ENCODE measurements at regions not wholly inside any gene's neighbourhood (a gene's known extent, or its start where the extent isn't known, plus 50 kb on each side); places are given as distances from the start of the nearest gene placed in this dataset.

- H3K4me1 ChIP-seq (ENCODE audit: control insufficient read depth in 3 of 3, insufficient read depth in 3 of 3, low read length in 3 of 3), result no peaks in the 10 kb centered on the region
- H3K9ac ChIP-seq (ENCODE audit: low read depth in 1 of 3, low read length in 3 of 3), result no peak overlapping the region
- no peak overlapping the region for H3K27ac ChIP-seq (ENCODE audit: low read depth, low read length)
- H3K9me3 ChIP-seq (ENCODE audit: control insufficient read depth in 3 of 3, low read length in 3 of 3), result no peaks in the 10 kb centered on the region
- no peaks in the 10 kb centered on the region for H3K27me3 ChIP-seq (ENCODE audit: control insufficient read depth in 3 of 3, insufficient read depth in 3 of 3, low read length in 3 of 3)
- no peak overlapping the region for H3K4me3 ChIP-seq (ENCODE audit: low read length in 3 of 3)
- no peaks in the 10 kb centered on the region for H3K36me3 ChIP-seq (ENCODE audit: control insufficient read depth in 3 of 3, insufficient read depth in 3 of 3, low read length in 3 of 3)
Measured at GRCh38 chr6:47153404-47153755, 111.2 kb upstream of the ADGRF1 start.

DNA sequence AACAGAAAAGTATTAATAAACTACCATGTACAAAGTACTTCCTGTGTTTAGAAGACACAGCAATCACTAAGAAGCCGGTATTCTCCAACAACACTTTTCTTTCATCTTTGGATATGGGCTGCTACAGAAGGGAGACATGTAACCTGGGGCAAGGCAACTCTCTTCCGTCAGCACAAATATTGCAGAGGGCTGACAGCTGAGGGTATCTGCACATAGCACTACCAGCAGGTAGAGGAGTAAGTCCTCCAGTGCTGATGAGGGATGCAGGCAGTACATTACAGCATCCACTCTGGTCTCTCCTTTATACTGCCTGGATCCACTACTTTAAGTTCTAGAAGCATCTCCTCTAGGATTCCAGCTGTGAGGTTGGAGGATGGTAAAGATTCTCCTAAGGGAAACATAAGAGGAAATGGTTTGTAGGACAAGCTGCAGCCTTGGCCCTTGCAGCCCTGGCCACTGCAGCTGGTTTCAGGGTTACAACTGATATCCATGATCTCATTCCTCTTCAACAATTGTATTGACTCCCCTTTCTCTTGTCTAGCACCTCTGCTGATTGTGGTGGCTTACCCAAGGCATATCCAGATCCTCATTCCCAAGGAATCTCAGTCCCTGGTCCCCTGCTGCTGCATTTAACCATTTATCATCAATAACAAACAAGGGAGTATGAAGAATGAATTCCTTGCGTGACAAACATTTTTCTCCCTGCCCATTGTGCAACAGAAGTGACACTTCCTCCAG, 110.7 kb upstream of the ADGRF1 start:
- Histone ChIP-seq H3K27me3 (ENCODE audit: control insufficient read depth in 3 of 3, insufficient read depth in 3 of 3, low read length in 3 of 3) (no peaks in the 10 kb centered on the region), H3K27ac (ENCODE audit: low read depth, low read length) (no peak overlapping the region), H3K9me3 (ENCODE audit: control insufficient read depth in 3 of 3, low read length in 3 of 3) (no peaks in the 10 kb centered on the region), H3K4me3 (ENCODE audit: low read length in 3 of 3) (no peak overlapping the region), H3K9ac (ENCODE audit: low read depth in 1 of 3, low read length in 3 of 3) (no peak overlapping the region), H3K4me1 (ENCODE audit: control insufficient read depth in 3 of 3, insufficient read depth in 3 of 3, low read length in 3 of 3) (peaks cover 0 to under 1% (median 0%) of the 10 kb centered on the region in 3 donors), H3K36me3 (ENCODE audit: control insufficient read depth in 3 of 3, insufficient read depth in 3 of 3, low read length in 3 of 3) (no peaks in the 10 kb centered on the region)

GRCh38 chr6:47151232-47151898, 109.2 kb upstream of the ADGRF1 start:
- no peak overlapping the region for H3K9ac ChIP-seq (ENCODE audit: low read depth in 1 of 3, low read length in 3 of 3)
- no peaks in the 10 kb centered on the region for H3K9me3 ChIP-seq (ENCODE audit: control insufficient read depth in 3 of 3, low read length in 3 of 3)
- peaks cover 3 to 7% (median 3%) of the 10 kb centered on the region in 3 donors for H3K4me1 ChIP-seq (ENCODE audit: control insufficient read depth in 3 of 3, insufficient read depth in 3 of 3, low read length in 3 of 3)
- H3K27me3 ChIP-seq (ENCODE audit: control insufficient read depth in 3 of 3, insufficient read depth in 3 of 3, low read length in 3 of 3), result no peaks in the 10 kb centered on the region
- no peak overlapping the region for H3K4me3 ChIP-seq (ENCODE audit: low read length in 3 of 3)
- no peaks in the 10 kb centered on the region for H3K36me3 ChIP-seq (ENCODE audit: control insufficient read depth in 3 of 3, insufficient read depth in 3 of 3, low read length in 3 of 3)
- no peak overlapping the region for H3K27ac ChIP-seq (ENCODE audit: low read depth, low read length)

- H3K36me3 ChIP-seq (ENCODE audit: control insufficient read depth in 3 of 3, insufficient read depth in 3 of 3, low read length in 3 of 3), result no peaks in the 10 kb centered on the region
- H3K4me3 ChIP-seq (ENCODE audit: low read length in 3 of 3), result no peak overlapping the region
- H3K27ac ChIP-seq (ENCODE audit: low read depth, low read length), result no peak overlapping the region
- no peaks in the 10 kb centered on the region for H3K9me3 ChIP-seq (ENCODE audit: control insufficient read depth in 3 of 3, low read length in 3 of 3)
- peaks cover 3 to 7% (median 3%) of the 10 kb centered on the region in 3 donors for H3K4me1 ChIP-seq (ENCODE audit: control insufficient read depth in 3 of 3, insufficient read depth in 3 of 3, low read length in 3 of 3)
- H3K27me3 ChIP-seq (ENCODE audit: control insufficient read depth in 3 of 3, insufficient read depth in 3 of 3, low read length in 3 of 3), result no peaks in the 10 kb centered on the region
- no peak overlapping the region for H3K9ac ChIP-seq (ENCODE audit: low read depth in 1 of 3, low read length in 3 of 3)
Measured at GRCh38 chr6:47149554-47149953, 107.4 kb upstream of the ADGRF1 start.

GRCh38 chr6:47149066-47149465, 106.9 kb upstream of the ADGRF1 start:
- no peak overlapping the region for H3K27ac ChIP-seq (ENCODE audit: low read depth, low read length)
- H3K9ac ChIP-seq (ENCODE audit: low read depth in 1 of 3, low read length in 3 of 3), result no peak overlapping the region
- H3K36me3 ChIP-seq (ENCODE audit: control insufficient read depth in 3 of 3, insufficient read depth in 3 of 3, low read length in 3 of 3), result no peaks in the 10 kb centered on the region
- H3K4me3 ChIP-seq (ENCODE audit: low read length in 3 of 3), result no peak overlapping the region
- peaks cover 3 to 7% (median 3%) of the 10 kb centered on the region in 3 donors for H3K4me1 ChIP-seq (ENCODE audit: control insufficient read depth in 3 of 3, insufficient read depth in 3 of 3, low read length in 3 of 3)
- no peaks in the 10 kb centered on the region for H3K9me3 ChIP-seq (ENCODE audit: control insufficient read depth in 3 of 3, low read length in 3 of 3)
- no peaks in the 10 kb centered on the region for H3K27me3 ChIP-seq (ENCODE audit: control insufficient read depth in 3 of 3, insufficient read depth in 3 of 3, low read length in 3 of 3)

DNA sequence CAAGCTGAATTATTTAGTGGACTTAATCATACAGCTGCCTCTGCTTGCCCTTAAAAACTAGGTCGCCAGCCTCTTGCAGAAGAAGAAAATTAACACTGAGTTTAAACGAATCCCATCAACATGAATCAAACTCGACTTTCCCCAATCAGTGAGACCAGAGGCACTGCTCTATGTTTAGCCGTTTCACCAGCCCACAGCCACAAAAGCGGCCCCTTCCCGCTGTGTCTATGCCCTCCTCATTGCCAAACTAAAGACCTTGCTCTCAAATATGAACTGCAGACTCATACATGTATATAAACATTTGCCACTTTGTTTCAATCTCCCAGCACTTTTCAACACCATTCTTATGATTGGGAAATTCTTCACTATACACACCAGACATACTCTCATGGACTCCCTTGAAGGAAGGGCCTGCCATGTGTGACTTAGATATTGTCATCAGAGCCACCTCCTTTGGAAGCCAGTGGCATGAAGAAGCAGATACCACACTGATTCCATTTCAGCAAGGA, 105.8 kb upstream of the ADGRF1 start:
- no peak overlapping the region for H3K9ac ChIP-seq (ENCODE audit: low read depth in 1 of 3, low read length in 3 of 3)
- H3K4me1 ChIP-seq (ENCODE audit: control insufficient read depth in 3 of 3, insufficient read depth in 3 of 3, low read length in 3 of 3), result peaks cover 3 to 7% (median 3%) of the 10 kb centered on the region in 3 donors
- H3K27ac ChIP-seq (ENCODE audit: low read depth, low read length), result no peak overlapping the region
- H3K9me3 ChIP-seq (ENCODE audit: control insufficient read depth in 3 of 3, low read length in 3 of 3), result no peaks in the 10 kb centered on the region
- no peak overlapping the region for H3K4me3 ChIP-seq (ENCODE audit: low read length in 3 of 3)
- H3K36me3 ChIP-seq (ENCODE audit: control insufficient read depth in 3 of 3, insufficient read depth in 3 of 3, low read length in 3 of 3), result no peaks in the 10 kb centered on the region
- H3K27me3 ChIP-seq (ENCODE audit: control insufficient read depth in 3 of 3, insufficient read depth in 3 of 3, low read length in 3 of 3), result no peaks in the 10 kb centered on the region

DNA sequence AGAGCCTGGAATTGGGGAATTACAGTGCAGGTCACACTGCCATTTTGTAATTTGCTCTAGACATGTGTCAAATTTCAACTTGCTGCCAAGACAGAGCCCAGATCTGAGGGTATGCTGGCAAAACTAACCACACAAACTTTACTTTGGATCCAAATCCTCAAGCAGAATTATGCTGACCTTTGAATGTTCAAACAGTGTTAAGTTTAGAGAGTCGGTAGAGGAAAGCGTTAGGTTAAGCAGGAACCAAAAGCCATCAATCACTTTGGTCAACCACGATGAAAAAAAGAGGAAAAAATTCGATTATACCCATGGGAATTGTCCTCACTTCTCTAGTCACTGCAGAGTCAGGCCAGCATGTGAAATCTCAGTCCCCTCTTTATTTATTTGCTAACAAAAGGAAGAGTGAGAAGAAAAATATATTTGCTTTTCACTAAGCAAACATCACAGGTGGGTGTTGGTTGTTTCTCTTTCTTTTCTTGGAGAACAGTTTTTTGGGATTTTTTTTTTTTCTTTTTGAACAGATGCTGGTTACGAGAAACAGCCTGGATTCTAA, 105.1 kb upstream of the ADGRF1 start:
- Histone ChIP-seq H3K27ac (ENCODE audit: low read depth, low read length) (no peak overlapping the region), H3K9me3 (ENCODE audit: control insufficient read depth in 3 of 3, low read length in 3 of 3) (no peaks in the 10 kb centered on the region), H3K27me3 (ENCODE audit: control insufficient read depth in 3 of 3, insufficient read depth in 3 of 3, low read length in 3 of 3) (no peaks in the 10 kb centered on the region), H3K9ac (ENCODE audit: low read depth in 1 of 3, low read length in 3 of 3) (no peak overlapping the region), H3K4me3 (ENCODE audit: low read length in 3 of 3) (no peak overlapping the region), H3K36me3 (ENCODE audit: control insufficient read depth in 3 of 3, insufficient read depth in 3 of 3, low read length in 3 of 3) (no peaks in the 10 kb centered on the region), H3K4me1 (ENCODE audit: control insufficient read depth in 3 of 3, insufficient read depth in 3 of 3, low read length in 3 of 3) (peaks cover 3 to 7% (median 3%) of the 10 kb centered on the region in 3 donors)

DNA sequence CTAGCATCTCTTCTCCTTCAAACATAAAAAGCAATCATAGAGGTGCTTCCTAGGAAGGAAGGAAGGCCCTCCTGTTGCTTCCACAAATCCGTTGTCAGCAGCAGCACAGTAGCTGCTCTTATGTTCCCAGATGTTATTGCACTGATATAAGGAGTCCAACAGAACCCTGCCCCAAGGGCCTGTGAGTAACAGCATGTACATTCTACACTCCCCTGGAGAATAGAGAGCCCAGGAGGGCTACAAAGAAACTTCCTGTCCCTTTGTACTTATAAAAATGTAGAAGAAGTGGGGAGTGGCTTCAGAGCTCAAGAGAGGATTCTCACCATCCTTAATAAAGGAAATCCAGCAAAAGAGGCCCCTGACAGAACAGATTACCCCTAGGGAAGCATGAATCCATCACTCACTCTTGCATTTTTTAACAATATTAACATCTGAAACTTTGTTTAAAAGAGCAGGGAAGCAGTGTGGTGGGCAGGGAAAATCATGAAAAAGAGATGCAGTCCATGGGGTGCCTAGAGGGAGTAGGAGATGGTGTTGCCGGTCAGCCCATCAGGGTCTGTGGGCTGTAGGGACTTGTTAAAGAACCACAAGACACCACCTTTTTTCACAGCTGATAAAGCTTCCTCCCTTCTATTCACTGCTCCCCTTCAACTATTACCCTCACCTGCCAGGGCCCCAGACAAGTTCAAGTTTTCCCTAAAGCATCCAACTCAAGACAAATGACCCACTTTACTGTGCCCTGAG, 104.5 kb upstream of the ADGRF1 start:
- Histone ChIP-seq H3K4me1 (ENCODE audit: control insufficient read depth in 3 of 3, insufficient read depth in 3 of 3, low read length in 3 of 3) (peaks cover 3 to 7% (median 3%) of the 10 kb centered on the region in 3 donors), H3K36me3 (ENCODE audit: control insufficient read depth in 3 of 3, insufficient read depth in 3 of 3, low read length in 3 of 3) (no peaks in the 10 kb centered on the region), H3K9ac (ENCODE audit: low read depth in 1 of 3, low read length in 3 of 3) (no peak overlapping the region), H3K9me3 (ENCODE audit: control insufficient read depth in 3 of 3, low read length in 3 of 3) (no peaks in the 10 kb centered on the region), H3K4me3 (ENCODE audit: low read length in 3 of 3) (no peak overlapping the region), H3K27ac (ENCODE audit: low read depth, low read length) (no peak overlapping the region), H3K27me3 (ENCODE audit: control insufficient read depth in 3 of 3, insufficient read depth in 3 of 3, low read length in 3 of 3) (no peaks in the 10 kb centered on the region)

DNA sequence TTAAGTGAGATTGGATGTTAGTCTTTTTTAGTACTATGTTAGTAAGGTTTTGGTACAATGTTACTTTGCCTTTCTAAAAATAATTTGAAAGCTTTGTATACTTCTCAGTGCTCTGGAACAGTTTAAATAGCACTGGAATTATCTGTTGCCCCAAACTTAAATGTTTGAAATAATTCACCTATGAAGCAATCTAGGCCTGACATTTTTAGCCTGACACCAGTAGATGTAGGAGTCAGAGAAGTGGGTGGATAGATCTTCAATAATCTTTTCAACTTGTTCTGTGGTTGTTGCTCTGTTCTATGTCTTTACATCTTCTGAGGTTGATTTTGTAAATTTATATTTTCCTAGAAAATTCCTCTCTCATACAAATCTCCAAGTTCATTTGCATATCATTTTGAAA, 103.1 kb upstream of the ADGRF1 start:
- Histone ChIP-seq H3K27me3 (ENCODE audit: control insufficient read depth in 3 of 3, insufficient read depth in 3 of 3, low read length in 3 of 3) (no peaks in the 10 kb centered on the region), H3K4me3 (ENCODE audit: low read length in 3 of 3) (no peak overlapping the region), H3K36me3 (ENCODE audit: control insufficient read depth in 3 of 3, insufficient read depth in 3 of 3, low read length in 3 of 3) (no peaks in the 10 kb centered on the region), H3K4me1 (ENCODE audit: control insufficient read depth in 3 of 3, insufficient read depth in 3 of 3, low read length in 3 of 3) (peaks cover 3 to 7% (median 3%) of the 10 kb centered on the region in 3 donors), H3K9ac (ENCODE audit: low read depth in 1 of 3, low read length in 3 of 3) (no peak overlapping the region), H3K9me3 (ENCODE audit: control insufficient read depth in 3 of 3, low read length in 3 of 3) (no peaks in the 10 kb centered on the region), H3K27ac (ENCODE audit: low read depth, low read length) (no peak overlapping the region)

Data from skeletal muscle tissue (tissue), 3 donors.